ENCODE measurements at regions not wholly inside any gene's neighbourhood (a gene's known extent, or its start where the extent isn't known, plus 50 kb on each side); places are given as distances from the start of the nearest gene placed in this dataset.

- Histone ChIP-seq H3K4me3 (ENCODE audit: low read length) (no peak overlapping the region), H3K9ac (ENCODE audit: low read length) (no peak overlapping the region), H4K20me1 (ENCODE audit: low read length) (no peaks in the 10 kb centered on the region), H3K4me1 (ENCODE audit: insufficient read depth, low read length) (no peaks in the 10 kb centered on the region), H3K36me3 (ENCODE audit: low read depth, low read length) (no peaks in the 10 kb centered on the region), H3F3A (ENCODE audit: low read length, unreplicated experiment) (no peaks in the 10 kb centered on the region), H3K9me2 (replicated peaks; ENCODE audit: low read length) (no peaks in the 10 kb centered on the region), H3K79me2 (ENCODE audit: low read length) (no peaks in the 10 kb centered on the region), H3K27me3 (ENCODE audit: low read length) (no peaks in the 10 kb centered on the region), H3K4me2 (ENCODE audit: low read length) (no peak overlapping the region), H3K9me3 (ENCODE audit: low read length) (no peaks in the 10 kb centered on the region), H2AFZ (ENCODE audit: low read length) (no peak overlapping the region), H3K27ac (ENCODE audit: low read length) (no peak overlapping the region)
- no TSS peak for BruUV-seq (replicated peaks)
- intact Hi-C loops (cut with micrococcal nuclease), result no loop called here
- TF ChIP-seq EZH2phosphoT487 (IDR thresholded peaks at IDR 0.05; ENCODE audit: borderline replicate concordance, low read length) (no peak), CTCF (conservative IDR thresholded peaks at IDR 0.05; ENCODE audit: low read depth, low read length) (no peak), EZH2 (IDR thresholded peaks at IDR 0.05; ENCODE audit: low read length, unreplicated experiment) (no peak)
- DNase-seq, result no peak
- no peak for ATAC-seq
- ChIA-PET POLR2A (ENCODE audit: unreplicated experiment) (no interaction called here), CTCF (no interaction called here)
These were observed 414.4 kb downstream of the SMARCA1 start for GRCh38 chrX:129108936-129109335.

- POLR2A ChIA-PET (ENCODE audit: unreplicated experiment), result no interaction called here
- intact Hi-C loops (cut with micrococcal nuclease), result no loop called here
- ATAC-seq, result no peak
These were observed 424.1 kb downstream of the SMARCA1 start for GRCh38 chrX:129099207-129099606.

GRCh38 chrX:129097668-129098067, 425.6 kb downstream of the SMARCA1 start:
- H3K4me3 ChIP-seq (ENCODE audit: low read length), result no peak overlapping the region
- TF ChIP-seq CTCF (conservative IDR thresholded peaks at IDR 0.05; ENCODE audit: low read depth, low read length), result no peak
- no peak for TF ChIP-seq EZH2 (IDR thresholded peaks at IDR 0.05; ENCODE audit: low read length, unreplicated experiment)
- TF ChIP-seq EZH2phosphoT487 (IDR thresholded peaks at IDR 0.05; ENCODE audit: borderline replicate concordance, low read length), result no peak
- no peak for ATAC-seq
- H3K9me3 ChIP-seq (ENCODE audit: low read length), result no peaks in the 10 kb centered on the region
- no peaks in the 10 kb centered on the region for H3K4me1 ChIP-seq (ENCODE audit: insufficient read depth, low read length)
- no peaks in the 10 kb centered on the region for H3K9me2 ChIP-seq (replicated peaks; ENCODE audit: low read length)
- intact Hi-C loops (cut with micrococcal nuclease), result no loop called here
- no peak overlapping the region for H3K27ac ChIP-seq (ENCODE audit: low read length)
- H3K36me3 ChIP-seq (ENCODE audit: low read depth, low read length), result no peaks in the 10 kb centered on the region
- BruUV-seq (replicated peaks), result no TSS peak
- no peak overlapping the region for H3K9ac ChIP-seq (ENCODE audit: low read length)
- POLR2A ChIA-PET (ENCODE audit: unreplicated experiment), result no interaction called here
- no peak overlapping the region for H2AFZ ChIP-seq (ENCODE audit: low read length)
- CTCF ChIA-PET, result no interaction called here
- no peak overlapping the region for H3K4me2 ChIP-seq (ENCODE audit: low read length)
- H3F3A ChIP-seq (ENCODE audit: low read length, unreplicated experiment), result no peaks in the 10 kb centered on the region
- no peaks in the 10 kb centered on the region for H3K79me2 ChIP-seq (ENCODE audit: low read length)
- H4K20me1 ChIP-seq (ENCODE audit: low read length), result no peaks in the 10 kb centered on the region
- no peak for DNase-seq
- no peaks in the 10 kb centered on the region for H3K27me3 ChIP-seq (ENCODE audit: low read length)

More at GRCh38 chrX:129099207-129099606, 424.1 kb downstream of the SMARCA1 start:
- no peak overlapping the region for H3K27ac ChIP-seq (ENCODE audit: low read length)
- H3K9ac ChIP-seq (ENCODE audit: low read length), result no peak overlapping the region
- DNase-seq, result no peak
- H3K4me1 ChIP-seq (ENCODE audit: insufficient read depth, low read length), result no peaks in the 10 kb centered on the region
- no peak for TF ChIP-seq EZH2 (IDR thresholded peaks at IDR 0.05; ENCODE audit: low read length, unreplicated experiment)
- H3K4me3 ChIP-seq (ENCODE audit: low read length), result no peak overlapping the region
- BruUV-seq (replicated peaks), result no TSS peak
- no peaks in the 10 kb centered on the region for H3K9me3 ChIP-seq (ENCODE audit: low read length)
- no peak overlapping the region for H2AFZ ChIP-seq (ENCODE audit: low read length)
- H3K36me3 ChIP-seq (ENCODE audit: low read depth, low read length), result no peaks in the 10 kb centered on the region
- H3K27me3 ChIP-seq (ENCODE audit: low read length), result no peaks in the 10 kb centered on the region
- H3K4me2 ChIP-seq (ENCODE audit: low read length), result no peak overlapping the region
- H3K9me2 ChIP-seq (replicated peaks; ENCODE audit: low read length), result no peaks in the 10 kb centered on the region
- H3F3A ChIP-seq (ENCODE audit: low read length, unreplicated experiment), result no peaks in the 10 kb centered on the region
- H4K20me1 ChIP-seq (ENCODE audit: low read length), result no peaks in the 10 kb centered on the region
- no peaks in the 10 kb centered on the region for H3K79me2 ChIP-seq (ENCODE audit: low read length)
- CTCF ChIA-PET, result no interaction called here
